ENCODE measurements at regions not wholly inside any gene's neighbourhood (a gene's known extent, or its start where the extent isn't known, plus 50 kb on each side); places are given as distances from the start of the nearest gene placed in this dataset.

GRCh38 chr2:174662459-174662858 lies 64.9 kb upstream of the WIPF1 start:
- TF ChIP-seq FOSL1 (IDR thresholded peaks at IDR 0.05; ENCODE audit: low read depth) (no peak), POLR2A (IDR thresholded peaks at IDR 0.05; ENCODE audit: borderline replicate concordance, extremely low read depth, insufficient read depth, insufficient read length) (no peak), CTCF (IDR thresholded peaks at IDR 0.05 in 2 of 3, conservative IDR thresholded peaks at IDR 0.05 in 1 of 3; ENCODE audit: borderline replicate concordance in 1 of 3, insufficient read depth in 1 of 3, low read depth in 2 of 3, low read length in 2 of 3) (no peak), POLR2AphosphoS5 (IDR thresholded peaks at IDR 0.05; ENCODE audit: low read depth, low read length) (no peak), EZH2 (IDR thresholded peaks at IDR 0.05) (no peak), ATF3 (IDR thresholded peaks at IDR 0.05) (no peak), EZH2phosphoT487 (IDR thresholded peaks at IDR 0.05; ENCODE audit: borderline replicate concordance) (no peak), ZBTB33 (IDR thresholded peaks at IDR 0.05; ENCODE audit: extremely low read depth, insufficient replicate concordance, low read length) (no peak), JUND (IDR thresholded peaks at IDR 0.05) (no peak), ZNF274 (IDR thresholded peaks at IDR 0.05; ENCODE audit: low read depth, low read length) (no peak)
